Heart right ventricle (tissue), 16 donors: ENCODE measurements at regions not wholly inside any gene's neighbourhood (a gene's known extent, or its start where the extent isn't known, plus 50 kb on each side); places are given as distances from the start of the nearest gene placed in this dataset.

Experiments used
- ATAC-seq, 8 donors: fragments of 200-7000 bp; cut with Tn5 transposase; one replicate each; pipeline ENCODE4 v1.9.1; 2020; ENCODE audit warnings: mild to moderate bottlenecking in 8 of 8, moderate library complexity in 8 of 8, moderate number of reproducible peaks in 1 of 8
- DNase-seq, 2 donors: peaks; one replicate each; pipeline ENCODE4 v3.0.0-alpha.2; 2020
- H3K27ac ChIP-seq, 10 donors: fragments of 200-600 bp; sonication (generic) in 2 of 10; one replicate each; pipeline versions ENCODE4 v1.5.0 to v1.8.0; 2020 to 2022; ENCODE audit warnings: mild to moderate bottlenecking in 3 of 10
- H3K27me3 ChIP-seq, 7 donors: fragments of 200-600 bp; one replicate each; pipeline ENCODE4 v1.8.0; 2021 to 2022; ENCODE audit warnings: mild to moderate bottlenecking in 2 of 7
- H3K36me3 ChIP-seq, 9 donors: fragments of 200-600 bp; sonication (generic) in 1 of 9; one replicate each; pipeline versions ENCODE4 v1.5.0 to v1.8.0; 2020 to 2022; ENCODE audit warnings: mild to moderate bottlenecking in 2 of 9
- H3K4me1 ChIP-seq, 9 donors: fragments of 200-600 bp; sonication (generic) in 1 of 9; one replicate each; pipeline versions ENCODE4 v1.5.0 to v1.8.0; 2020 to 2022; ENCODE audit warnings: mild to moderate bottlenecking in 4 of 9
- H3K4me3 ChIP-seq, 10 donors: fragments of 200-600 bp; sonication (generic) in 2 of 10; one replicate each; pipeline versions ENCODE4 v1.5.0 to v1.8.0; 2020 to 2022; ENCODE audit warnings: mild to moderate bottlenecking in 7 of 10, moderate library complexity in 2 of 10
- H3K9me3 ChIP-seq, 11 donors: fragments of 200-600 bp in 10 of 11; sonication (generic) in 2 of 11; one replicate each; pipeline versions ENCODE4 v1.5.0 to v1.8.0; 2013 to 2022; ENCODE audit warnings: mild to moderate bottlenecking in 2 of 11, control low read depth in 1 of 11, moderate library complexity in 1 of 11
- CTCF ChIP-seq, 9 donors: fragments of 200-600 bp; sonication (generic) in 2 of 9; IDR thresholded peaks; one replicate each; pipeline versions ENCODE4 v1.5.0 to v1.8.0; 2021 to 2022; ENCODE audit warnings: antibody characterized with exemption in 9 of 9, mild to moderate bottlenecking in 5 of 9, moderate library complexity in 1 of 9
- WGBS, 2 donors: extraction: QIAGEN DNeasy Blood & Tissue Kit; methylation state at CpG; one replicate each; pipeline ENCODE4 v1.1.7; 2013; ENCODE audit warnings: inconsistent platforms in 1 of 2; 5-methylcytosine and 5-hydroxymethylcytosine counted together
- intact Hi-C, 10 donors: fragments of 100-400 bp; cut with DNase I; formaldehyde crosslinking; loops; one replicate each; pipeline versions ENCODE4 v1.11.1 to v1.14.2; 2022
- donor health status: Arrhythmogenic right ventricular cardiomyopathy.
- donor health status: ischemic (EF 13 %, LVEDD 7.1; RV severe dilation, severe dysfunction).
- donor health status: healthy with polysubstance abuse.
- donor health status: DM: no; HTN: yes; CAD: no.
- donor health status: DM: no; HTN: no; CAD: no.
- donor health status: ischemic (EF 25% LVEDD 6.9; RV normal size, moderate dysfunction).
- donor health status: ischemic (EF 25% LVEDD 5.7; RV mildly dilated, moderate dysfunction).
- donor health status: healthy.
- donor health status: DM: yes; HTN: yes; CAD: no.
- donor health status: Ischemic cardiomyopathy.
- donor health status: ischemic (EF 35%, LVEDD 5.7; RV mildly dilated, moderate dysfunction).
- donor health status: nonischemic (EF 11% LVEDD 7.7; RV severe dilation, severe dysfunction).
- donor health status: DM: yes; HTN: yes; CAD: no.
- donor health status: PGD.
- donor health status: ischemic (EF 29% LVEDD 5.4; RV normal size, mild dysfunction).
- donor health status: nonischemic (EF 23%, LVEDD 6.1; RV moderate dilation, normal function).

DNA sequence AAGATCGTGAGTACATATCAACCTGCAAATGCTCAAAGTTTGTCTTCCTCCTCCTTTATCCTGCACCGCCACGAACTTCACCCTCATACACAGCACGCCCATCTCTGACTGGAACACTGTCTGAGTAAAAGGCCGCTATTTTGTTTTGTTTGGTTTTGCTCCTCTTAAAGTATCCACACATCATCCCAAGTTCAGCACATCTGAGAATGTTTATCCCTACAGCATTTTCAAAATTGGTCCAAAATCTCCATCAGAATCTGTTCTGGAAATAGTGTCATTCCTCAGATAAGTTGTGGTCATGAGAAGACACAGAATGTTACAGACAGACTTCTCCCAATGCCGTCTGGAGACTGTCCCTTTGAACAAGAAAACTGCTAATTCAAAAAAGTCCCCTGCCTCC, 251.6 kb upstream of the ARID1B start:
- H3K27ac ChIP-seq = no peak overlapping the region
- no peak for ATAC-seq
- H3K27me3 ChIP-seq = no peaks in the 10 kb centered on the region
- no peak overlapping the region for H3K4me3 ChIP-seq
- no peaks in the 10 kb centered on the region for H3K4me1 ChIP-seq
- no peak for TF ChIP-seq CTCF (IDR thresholded peaks at IDR 0.05)
- H3K9me3 ChIP-seq = peaks cover 0 to 6% (median 0%) of the 10 kb centered on the region in 11 donors
- H3K36me3 ChIP-seq = no peaks in the 10 kb centered on the region
- WGBS, 2 donors = 85 to 88% methylated on average over 6 of the region's 6 CpGs
- intact Hi-C loops = no loop called here
- no peak for DNase-seq

- no peaks in the 10 kb centered on the region for H3K36me3 ChIP-seq
- no peak for ATAC-seq
- intact Hi-C loops = loop anchor here in 1 of 10 donors (10.0 kb wide), 1 partner anchor 245 kb away; no protein-coding TSS in a partner anchor
- H3K9me3 ChIP-seq = peaks cover 0 to 21% (median 0%) of the 10 kb centered on the region in 11 donors
- no peaks in the 10 kb centered on the region for H3K4me1 ChIP-seq
- TF ChIP-seq CTCF (IDR thresholded peaks at IDR 0.05) = no peak
- H3K27ac ChIP-seq = no peak overlapping the region
- no peak for DNase-seq
- no peak overlapping the region for H3K4me3 ChIP-seq
- no peaks in the 10 kb centered on the region for H3K27me3 ChIP-seq
- WGBS, 2 donors = 73 to 74% methylated on average over 2 of the region's 2 CpGs
These were observed 257.2 kb upstream of the ARID1B start for GRCh38 chr6:156519940-156520339.

DNA sequence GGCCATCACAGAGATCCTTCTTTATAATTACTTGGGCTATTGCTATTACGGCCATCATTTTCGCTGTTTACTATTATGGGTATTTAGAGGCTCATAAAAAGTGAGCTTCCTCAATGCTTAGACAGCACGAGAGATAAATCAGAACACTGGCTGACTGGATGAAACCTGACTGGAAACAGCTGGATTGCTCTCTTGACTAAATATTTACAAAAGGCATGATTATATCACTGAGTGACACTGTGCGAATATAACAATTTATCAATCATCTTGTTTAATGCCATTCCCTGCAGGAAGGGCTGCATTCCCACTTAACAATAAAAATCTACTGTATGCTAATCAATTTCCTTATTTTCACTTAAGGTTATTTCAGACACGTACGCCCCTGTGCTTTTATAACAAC, 260.1 kb upstream of the ARID1B start:
- Histone ChIP-seq H3K27me3 (no peaks in the 10 kb centered on the region), H3K4me1 (peaks cover 0 to 6% (median 0%) of the 10 kb centered on the region in 9 donors), H3K27ac (no peak overlapping the region), H3K4me3 (no peak overlapping the region), H3K36me3 (no peaks in the 10 kb centered on the region), H3K9me3 (peaks cover 0 to 21% (median 0%) of the 10 kb centered on the region in 11 donors)
- ATAC-seq (no peak), DNase-seq (no peak)
- intact Hi-C loops = loop anchor here in 1 of 10 donors (10.0 kb wide), 1 partner anchor 242 kb away; no protein-coding TSS in a partner anchor
- no peak for TF ChIP-seq CTCF (IDR thresholded peaks at IDR 0.05)
- 81 to 84% methylated on average over 6 of the region's 6 CpGs for WGBS, 2 donors

- Histone ChIP-seq H3K4me3 (no peak overlapping the region), H3K27me3 (no peaks in the 10 kb centered on the region), H3K4me1 (peaks cover 0 to 6% (median 0%) of the 10 kb centered on the region in 9 donors), H3K9me3 (peaks cover 0 to 12% (median 0%) of the 10 kb centered on the region in 11 donors), H3K36me3 (no peaks in the 10 kb centered on the region), H3K27ac (no peak overlapping the region)
- no peak for TF ChIP-seq CTCF (IDR thresholded peaks at IDR 0.05)
- DNase-seq (no peak), ATAC-seq (no peak)
- 66 to 71% methylated on average over 4 of the region's 4 CpGs for WGBS, 2 donors
- intact Hi-C loops = loop anchor here in 1 of 10 donors (10.0 kb wide), 1 partner anchor 240 kb away; no protein-coding TSS in a partner anchor
These were observed 261.9 kb upstream of the ARID1B start for GRCh38 chr6:156515242-156515641.
